ENCODE measurements at regions not wholly inside any gene's neighbourhood (a gene's known extent, or its start where the extent isn't known, plus 50 kb on each side); places are given as distances from the start of the nearest gene placed in this dataset.

- Mint-ChIP-seq H3K27me3 (ENCODE audit: low read depth) (no peaks in the 10 kb centered on the region), H3K4me3 (no peak overlapping the region), H3K4me1 (ENCODE audit: low read depth) (no peaks in the 10 kb centered on the region), H3K9me3 (peaks cover 2 to 3% of the 10 kb centered on the region in 2 donors), H3K36me3 (ENCODE audit: insufficient read depth in 2 of 2) (no peaks in the 10 kb centered on the region), H3K27ac (no peak overlapping the region)
- no peak for ATAC-seq (replicated peaks in 1 of 2)
- DNase-seq: no peak
Observed at GRCh38 chr18:60646725-60647124, 274.1 kb upstream of the MC4R start.

GRCh38 chr18:60649107-60649506 lies 276.5 kb upstream of the MC4R start:
- no peaks in the 10 kb centered on the region for H3K36me3 Mint-ChIP-seq (ENCODE audit: insufficient read depth in 2 of 2)
- peaks cover 0 to 1% of the 10 kb centered on the region in 2 donors for H3K9me3 Mint-ChIP-seq
- ATAC-seq (replicated peaks in 1 of 2): no peak
- H3K27me3 Mint-ChIP-seq (ENCODE audit: low read depth): no peaks in the 10 kb centered on the region
- H3K27ac Mint-ChIP-seq: no peak overlapping the region
- no peak overlapping the region for H3K4me3 Mint-ChIP-seq
- no peak for DNase-seq
- H3K4me1 Mint-ChIP-seq (ENCODE audit: low read depth): no peaks in the 10 kb centered on the region

- H3K27me3 Mint-ChIP-seq (ENCODE audit: low read depth): no peaks in the 10 kb centered on the region
- H3K27ac Mint-ChIP-seq: no peak overlapping the region
- DNase-seq: no peak
Observed at GRCh38 chr18:60649842-60650536, 277.4 kb upstream of the MC4R start.

GRCh38 chr18:60654298-60654697 lies 281.7 kb upstream of the MC4R start:
- no peak for ATAC-seq (replicated peaks in 1 of 2)
- H3K9me3 Mint-ChIP-seq: no peaks in the 10 kb centered on the region
- no peaks in the 10 kb centered on the region for H3K27me3 Mint-ChIP-seq (ENCODE audit: low read depth)
- H3K4me1 Mint-ChIP-seq (ENCODE audit: low read depth): no peaks in the 10 kb centered on the region
- H3K27ac Mint-ChIP-seq: no peak overlapping the region
- DNase-seq: no peak
- no peaks in the 10 kb centered on the region for H3K36me3 Mint-ChIP-seq (ENCODE audit: insufficient read depth in 2 of 2)
- no peak overlapping the region for H3K4me3 Mint-ChIP-seq

More at GRCh38 chr18:60649842-60650536, 277.4 kb upstream of the MC4R start:
- no peak for ATAC-seq (replicated peaks in 1 of 2)
- Mint-ChIP-seq H3K4me3 (no peak overlapping the region), H3K9me3 (peaks cover 0 to 1% of the 10 kb centered on the region in 2 donors), H3K4me1 (ENCODE audit: low read depth) (no peaks in the 10 kb centered on the region), H3K36me3 (ENCODE audit: insufficient read depth in 2 of 2) (no peaks in the 10 kb centered on the region)

GRCh38 chr18:60656553-60656952 lies 284.0 kb upstream of the MC4R start:
- peaks cover 0 to 2% of the 10 kb centered on the region in 2 donors for H3K9me3 Mint-ChIP-seq
- ATAC-seq (replicated peaks in 1 of 2): no peak
- DNase-seq: no peak
- no peaks in the 10 kb centered on the region for H3K4me1 Mint-ChIP-seq (ENCODE audit: low read depth)
- H3K4me3 Mint-ChIP-seq: no peak overlapping the region
- H3K27ac Mint-ChIP-seq: no peak overlapping the region
- no peaks in the 10 kb centered on the region for H3K27me3 Mint-ChIP-seq (ENCODE audit: low read depth)
- no peaks in the 10 kb centered on the region for H3K36me3 Mint-ChIP-seq (ENCODE audit: insufficient read depth in 2 of 2)

- peaks cover 0 to 4% of the 10 kb centered on the region in 2 donors for H3K9me3 Mint-ChIP-seq
- no peak overlapping the region for H3K27ac Mint-ChIP-seq
- ATAC-seq (replicated peaks in 1 of 2): no peak
- H3K4me1 Mint-ChIP-seq (ENCODE audit: low read depth): no peaks in the 10 kb centered on the region
- H3K36me3 Mint-ChIP-seq (ENCODE audit: insufficient read depth in 2 of 2): no peaks in the 10 kb centered on the region
- no peaks in the 10 kb centered on the region for H3K27me3 Mint-ChIP-seq (ENCODE audit: low read depth)
- DNase-seq: no peak
- H3K4me3 Mint-ChIP-seq: no peak overlapping the region
Observed at GRCh38 chr18:60662491-60662890, 289.9 kb upstream of the MC4R start.

- no peak for DNase-seq
- no peaks in the 10 kb centered on the region for H3K36me3 Mint-ChIP-seq (ENCODE audit: insufficient read depth in 2 of 2)
Observed at GRCh38 chr18:60663060-60663989, 290.8 kb upstream of the MC4R start.

GRCh38 chr18:60664736-60665135 lies 292.2 kb upstream of the MC4R start:
- Mint-ChIP-seq H3K27me3 (ENCODE audit: low read depth) (no peaks in the 10 kb centered on the region), H3K9me3 (peaks cover 0 to 4% of the 10 kb centered on the region in 2 donors), H3K4me3 (no peak overlapping the region), H3K27ac (no peak overlapping the region), H3K36me3 (ENCODE audit: insufficient read depth in 2 of 2) (no peaks in the 10 kb centered on the region), H3K4me1 (ENCODE audit: low read depth) (no peaks in the 10 kb centered on the region)
- no peak for ATAC-seq (replicated peaks in 1 of 2)
- no peak for DNase-seq

More at GRCh38 chr18:60663060-60663989, 290.8 kb upstream of the MC4R start:
- no peaks in the 10 kb centered on the region for H3K27me3 Mint-ChIP-seq (ENCODE audit: low read depth)
- H3K4me1 Mint-ChIP-seq (ENCODE audit: low read depth): no peaks in the 10 kb centered on the region
- peaks cover 0 to 4% of the 10 kb centered on the region in 2 donors for H3K9me3 Mint-ChIP-seq
- H3K27ac Mint-ChIP-seq: no peak overlapping the region
- no peak for ATAC-seq (replicated peaks in 1 of 2)
- H3K4me3 Mint-ChIP-seq: no peak overlapping the region

GRCh38 chr18:60667016-60667415 lies 294.4 kb upstream of the MC4R start:
- Mint-ChIP-seq H3K27ac (no peak overlapping the region), H3K27me3 (ENCODE audit: low read depth) (no peaks in the 10 kb centered on the region), H3K4me3 (no peak overlapping the region), H3K9me3 (peaks cover 0 to 2% of the 10 kb centered on the region in 2 donors), H3K4me1 (ENCODE audit: low read depth) (no peaks in the 10 kb centered on the region), H3K36me3 (ENCODE audit: insufficient read depth in 2 of 2) (no peaks in the 10 kb centered on the region)
- ATAC-seq (replicated peaks in 1 of 2) (no peak), DNase-seq (no peak)

- peaks cover 0 to 2% of the 10 kb centered on the region in 2 donors for H3K9me3 Mint-ChIP-seq
- ATAC-seq (replicated peaks in 1 of 2) (no peak), DNase-seq (no peak)
- no peaks in the 10 kb centered on the region for H3K27me3 Mint-ChIP-seq (ENCODE audit: low read depth)
- no peak overlapping the region for H3K27ac Mint-ChIP-seq
- H3K4me1 Mint-ChIP-seq (ENCODE audit: low read depth): no peaks in the 10 kb centered on the region
- no peaks in the 10 kb centered on the region for H3K36me3 Mint-ChIP-seq (ENCODE audit: insufficient read depth in 2 of 2)
- no peak overlapping the region for H3K4me3 Mint-ChIP-seq
Observed at GRCh38 chr18:60668583-60668982, 296.0 kb upstream of the MC4R start.

- Mint-ChIP-seq H3K4me1 (ENCODE audit: low read depth) (no peaks in the 10 kb centered on the region), H3K4me3 (no peak overlapping the region), H3K27ac (no peak overlapping the region), H3K27me3 (ENCODE audit: low read depth) (no peaks in the 10 kb centered on the region), H3K9me3 (no peaks in the 10 kb centered on the region), H3K36me3 (ENCODE audit: insufficient read depth in 2 of 2) (no peaks in the 10 kb centered on the region)
- DNase-seq: no peak
- no peak for ATAC-seq (replicated peaks in 1 of 2)
Observed at GRCh38 chr18:60669938-60670337, 297.4 kb upstream of the MC4R start.

- ATAC-seq (replicated peaks in 1 of 2): no peak
- no peaks in the 10 kb centered on the region for H3K4me1 Mint-ChIP-seq (ENCODE audit: low read depth)
- no peaks in the 10 kb centered on the region for H3K36me3 Mint-ChIP-seq (ENCODE audit: insufficient read depth in 2 of 2)
- no peak for DNase-seq
- no peaks in the 10 kb centered on the region for H3K9me3 Mint-ChIP-seq
- no peak overlapping the region for H3K27ac Mint-ChIP-seq
- H3K4me3 Mint-ChIP-seq: no peak overlapping the region
- H3K27me3 Mint-ChIP-seq (ENCODE audit: low read depth): no peaks in the 10 kb centered on the region
Observed at GRCh38 chr18:60671021-60671420, 298.4 kb upstream of the MC4R start.

GRCh38 chr18:60675126-60675525 lies 302.6 kb upstream of the MC4R start:
- Mint-ChIP-seq H3K4me1 (ENCODE audit: low read depth) (no peaks in the 10 kb centered on the region), H3K27me3 (ENCODE audit: low read depth) (no peaks in the 10 kb centered on the region), H3K27ac (no peak overlapping the region), H3K4me3 (no peak overlapping the region), H3K36me3 (ENCODE audit: insufficient read depth in 2 of 2) (no peaks in the 10 kb centered on the region), H3K9me3 (no peaks in the 10 kb centered on the region)
- ATAC-seq (replicated peaks in 1 of 2): no peak
- no peak for DNase-seq

Data from activated T-cell treated with anti-CD3 and anti-CD28 coated beads, Interleukin-2, amount 50 U/mL, for 72 hours (primary cell).